HepG2 (cell line): ENCODE measurements at regions not wholly inside any gene's neighbourhood (a gene's known extent, or its start where the extent isn't known, plus 50 kb on each side); places are given as distances from the start of the nearest gene placed in this dataset.

Experiments used
- AHDC1 ChIP-seq: sonication (generic); formaldehyde crosslinking; IDR thresholded peaks from 2 replicates; pipeline ENCODE4 v1.5.1; 2020; ENCODE audit warnings: mild to moderate bottlenecking, missing genetic modification reagents, borderline replicate concordance
- KAT2B ChIP-seq: fragments of 150-350 bp; IDR thresholded peaks from 2 replicates; pipeline ENCODE4 v1.6.1; 2014; ENCODE audit warnings: low read depth, low read length, borderline replicate concordance
- MEIS2 ChIP-seq: sonication (generic); formaldehyde crosslinking; IDR thresholded peaks from 2 replicates; pipeline ENCODE4 v1.9.0; 2021; ENCODE audit warnings: mild to moderate bottlenecking, missing genetic modification reagents
- NFE2 ChIP-seq: sonication (generic); formaldehyde crosslinking; IDR thresholded peaks from 2 replicates; pipeline ENCODE4 v1.4.0; 2020; ENCODE audit warnings: missing genetic modification reagents
- POGZ ChIP-seq: sonication (generic); formaldehyde crosslinking; IDR thresholded peaks from 2 replicates; pipeline ENCODE4 v1.4.0; 2020; ENCODE audit warnings: mild to moderate bottlenecking, missing genetic modification reagents
- RAD51 ChIP-seq: fragments of 450-650 bp; IDR thresholded peaks from 2 replicates; pipeline ENCODE4 v1.6.1; 2016; ENCODE audit warnings: borderline replicate concordance
- TAF1 ChIP-seq: sonication (generic); formaldehyde crosslinking; IDR thresholded peaks from 2 replicates; pipeline ENCODE4 v1.4.0; 2020; ENCODE audit warnings: missing genetic modification reagents
- ZNF207 ChIP-seq: fragments of 450-650 bp; IDR thresholded peaks from 2 replicates; pipeline ENCODE4 v1.6.1; 2016; ENCODE audit warnings: antibody characterized with exemption, borderline replicate concordance
- ZNF597 ChIP-seq: sonication (generic); formaldehyde crosslinking; IDR thresholded peaks from 2 replicates; pipeline ENCODE4 v1.5.0; 2020; ENCODE audit warnings: missing genetic modification reagents
- TF ChIP-seq, protein P1 (sequence below), 2 experiments: fragments of 450-650 bp in 1 of 2; sonication (generic) in 1 of 2; formaldehyde crosslinking in 1 of 2; IDR thresholded peaks; 2 replicates each; pipeline versions ENCODE4 v1.6.1 to v1.8.0; 2016 to 2022; ENCODE audit warnings: antibody characterized with exemption in 1 of 2, mild to moderate bottlenecking in 1 of 2, missing genetic modification reagents in 1 of 2
- TF ChIP-seq, protein P2 (sequence below): sonication (generic); formaldehyde crosslinking; IDR thresholded peaks from 2 replicates; pipeline ENCODE4 v1.4.0; 2020; ENCODE audit warnings: missing genetic modification reagents

GRCh38 chrX:980587-981235 lies 231.7 kb downstream of the CRLF2 start (continued):
- TF ChIP-seq, protein P1, sequence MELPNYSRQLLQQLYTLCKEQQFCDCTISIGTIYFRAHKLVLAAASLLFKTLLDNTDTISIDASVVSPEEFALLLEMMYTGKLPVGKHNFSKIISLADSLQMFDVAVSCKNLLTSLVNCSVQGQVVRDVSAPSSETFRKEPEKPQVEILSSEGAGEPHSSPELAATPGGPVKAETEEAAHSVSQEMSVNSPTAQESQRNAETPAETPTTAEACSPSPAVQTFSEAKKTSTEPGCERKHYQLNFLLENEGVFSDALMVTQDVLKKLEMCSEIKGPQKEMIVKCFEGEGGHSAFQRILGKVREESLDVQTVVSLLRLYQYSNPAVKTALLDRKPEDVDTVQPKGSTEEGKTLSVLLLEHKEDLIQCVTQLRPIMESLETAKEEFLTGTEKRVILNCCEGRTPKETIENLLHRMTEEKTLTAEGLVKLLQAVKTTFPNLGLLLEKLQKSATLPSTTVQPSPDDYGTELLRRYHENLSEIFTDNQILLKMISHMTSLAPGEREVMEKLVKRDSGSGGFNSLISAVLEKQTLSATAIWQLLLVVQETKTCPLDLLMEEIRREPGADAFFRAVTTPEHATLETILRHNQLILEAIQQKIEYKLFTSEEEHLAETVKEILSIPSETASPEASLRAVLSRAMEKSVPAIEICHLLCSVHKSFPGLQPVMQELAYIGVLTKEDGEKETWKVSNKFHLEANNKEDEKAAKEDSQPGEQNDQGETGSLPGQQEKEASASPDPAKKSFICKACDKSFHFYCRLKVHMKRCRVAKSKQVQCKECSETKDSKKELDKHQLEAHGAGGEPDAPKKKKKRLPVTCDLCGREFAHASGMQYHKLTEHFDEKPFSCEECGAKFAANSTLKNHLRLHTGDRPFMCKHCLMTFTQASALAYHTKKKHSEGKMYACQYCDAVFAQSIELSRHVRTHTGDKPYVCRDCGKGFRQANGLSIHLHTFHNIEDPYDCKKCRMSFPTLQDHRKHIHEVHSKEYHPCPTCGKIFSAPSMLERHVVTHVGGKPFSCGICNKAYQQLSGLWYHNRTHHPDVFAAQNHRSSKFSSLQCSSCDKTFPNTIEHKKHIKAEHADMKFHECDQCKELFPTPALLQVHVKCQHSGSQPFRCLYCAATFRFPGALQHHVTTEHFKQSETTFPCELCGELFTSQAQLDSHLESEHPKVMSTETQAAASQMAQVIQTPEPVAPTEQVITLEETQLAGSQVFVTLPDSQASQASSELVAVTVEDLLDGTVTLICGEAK (IDR thresholded peaks at IDR 0.05) = no peak
- TF ChIP-seq, protein P1 (CRISPR knock-in tag; IDR thresholded peaks at IDR 0.05) = no peak
- TF ChIP-seq TAF1 (CRISPR knock-in tag) (no peak), RAD51 (no peak), ZNF207 (no peak), AHDC1 (CRISPR knock-in tag) (no peak), POGZ (CRISPR knock-in tag) (no peak), NFE2 (CRISPR knock-in tag) (no peak), KAT2B (no peak), ZNF597 (CRISPR knock-in tag) (no peak), MEIS2 (CRISPR knock-in tag) (no peak)
- TF ChIP-seq, protein P2, sequence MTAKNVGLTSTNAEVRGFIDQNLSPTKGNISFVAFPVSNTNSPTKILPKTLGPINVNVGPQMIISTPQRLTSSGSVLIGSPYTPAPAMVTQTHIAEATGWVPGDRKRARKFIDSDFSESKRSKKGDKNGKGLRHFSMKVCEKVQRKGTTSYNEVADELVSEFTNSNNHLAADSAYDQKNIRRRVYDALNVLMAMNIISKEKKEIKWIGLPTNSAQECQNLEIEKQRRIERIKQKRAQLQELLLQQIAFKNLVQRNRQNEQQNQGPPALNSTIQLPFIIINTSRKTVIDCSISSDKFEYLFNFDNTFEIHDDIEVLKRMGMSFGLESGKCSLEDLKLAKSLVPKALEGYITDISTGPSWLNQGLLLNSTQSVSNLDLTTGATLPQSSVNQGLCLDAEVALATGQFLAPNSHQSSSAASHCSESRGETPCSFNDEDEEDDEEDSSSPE (CRISPR knock-in tag) = no peak
